ENCODE measurements at regions not wholly inside any gene's neighbourhood (a gene's known extent, or its start where the extent isn't known, plus 50 kb on each side); places are given as distances from the start of the nearest gene placed in this dataset.

DNA sequence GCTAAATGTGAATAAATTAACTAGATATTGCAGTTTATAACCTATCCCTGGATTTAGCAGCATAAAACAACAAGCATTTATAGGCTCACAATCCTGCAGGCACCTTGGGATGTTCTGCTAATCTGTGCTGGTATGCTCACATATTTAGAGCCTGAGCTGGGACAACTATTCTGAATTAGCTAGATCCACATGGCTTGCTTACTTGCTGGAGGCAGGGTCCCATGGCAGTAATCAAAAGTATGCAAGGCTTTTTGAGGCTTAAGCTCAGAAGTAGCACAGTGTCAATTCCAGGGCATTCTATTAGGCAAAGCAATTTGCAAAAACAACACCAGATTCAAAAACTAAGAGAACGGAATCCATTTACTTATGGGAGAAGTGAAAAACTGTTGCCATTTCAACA lies 745.0 kb upstream of the ACO1 start:
- no peaks in the 10 kb centered on the region for H4K20me1 ChIP-seq (ENCODE audit: insufficient read depth, low read length, poor library complexity, severe bottlenecking)
- no peak overlapping the region for H3K4me3 ChIP-seq (ENCODE audit: low read length, poor library complexity, severe bottlenecking)
- H3K27me3 ChIP-seq (ENCODE audit: insufficient read depth, low read length, poor library complexity, severe bottlenecking), result no peaks in the 10 kb centered on the region
- TF ChIP-seq EZH2phosphoT487 (IDR thresholded peaks at IDR 0.05; ENCODE audit: borderline replicate concordance), result no peak
- TF ChIP-seq, protein P1, sequence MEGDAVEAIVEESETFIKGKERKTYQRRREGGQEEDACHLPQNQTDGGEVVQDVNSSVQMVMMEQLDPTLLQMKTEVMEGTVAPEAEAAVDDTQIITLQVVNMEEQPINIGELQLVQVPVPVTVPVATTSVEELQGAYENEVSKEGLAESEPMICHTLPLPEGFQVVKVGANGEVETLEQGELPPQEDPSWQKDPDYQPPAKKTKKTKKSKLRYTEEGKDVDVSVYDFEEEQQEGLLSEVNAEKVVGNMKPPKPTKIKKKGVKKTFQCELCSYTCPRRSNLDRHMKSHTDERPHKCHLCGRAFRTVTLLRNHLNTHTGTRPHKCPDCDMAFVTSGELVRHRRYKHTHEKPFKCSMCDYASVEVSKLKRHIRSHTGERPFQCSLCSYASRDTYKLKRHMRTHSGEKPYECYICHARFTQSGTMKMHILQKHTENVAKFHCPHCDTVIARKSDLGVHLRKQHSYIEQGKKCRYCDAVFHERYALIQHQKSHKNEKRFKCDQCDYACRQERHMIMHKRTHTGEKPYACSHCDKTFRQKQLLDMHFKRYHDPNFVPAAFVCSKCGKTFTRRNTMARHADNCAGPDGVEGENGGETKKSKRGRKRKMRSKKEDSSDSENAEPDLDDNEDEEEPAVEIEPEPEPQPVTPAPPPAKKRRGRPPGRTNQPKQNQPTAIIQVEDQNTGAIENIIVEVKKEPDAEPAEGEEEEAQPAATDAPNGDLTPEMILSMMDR (conservative IDR thresholded peaks at IDR 0.05; ENCODE audit: low read length), result no peak
- H3K36me3 ChIP-seq (ENCODE audit: insufficient read depth, low read length), result no peaks in the 10 kb centered on the region
- H3K9me2 ChIP-seq (replicated peaks; ENCODE audit: low read depth, low read length), result no peaks in the 10 kb centered on the region
- H3K9ac ChIP-seq (ENCODE audit: low read depth, low read length, poor library complexity, severe bottlenecking), result no peak overlapping the region
- no peaks in the 10 kb centered on the region for H3K4me1 ChIP-seq (ENCODE audit: insufficient read depth, low read length, poor library complexity, severe bottlenecking)
- H3K9me3 ChIP-seq (ENCODE audit: insufficient read depth, low read depth, low read length), result no peaks in the 10 kb centered on the region
- no peak overlapping the region for H2AFZ ChIP-seq (ENCODE audit: low read length)
- no peak overlapping the region for H3K4me2 ChIP-seq (ENCODE audit: low read depth, low read length, poor library complexity, severe bottlenecking)
- H3F3A ChIP-seq (ENCODE audit: low read depth), result no peaks in the 10 kb centered on the region
- H3K79me2 ChIP-seq (ENCODE audit: insufficient read depth, low read length), result no peaks in the 10 kb centered on the region

DNA sequence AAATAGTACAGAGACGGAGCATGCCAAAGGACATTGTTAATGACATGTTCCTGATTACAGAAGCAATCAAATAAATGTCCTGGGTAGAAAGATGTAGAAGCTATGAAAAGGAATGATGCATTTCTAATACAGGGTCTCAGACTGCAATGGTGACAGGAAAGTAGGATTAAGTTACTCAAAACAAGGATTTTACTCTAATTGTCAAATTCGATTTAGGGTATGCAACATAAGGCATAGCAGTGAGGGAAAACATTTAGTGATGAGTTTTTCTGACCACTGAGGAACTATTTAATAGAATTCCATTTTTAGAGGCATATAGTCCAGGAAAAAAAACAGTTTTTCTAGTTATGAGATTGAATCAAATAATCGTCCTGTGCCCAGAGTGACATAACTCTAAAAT lies 715.1 kb upstream of the ACO1 start:
- Histone ChIP-seq H4K20me1 (ENCODE audit: insufficient read depth, low read length, poor library complexity, severe bottlenecking) (no peaks in the 10 kb centered on the region), H3K9me3 (ENCODE audit: insufficient read depth, low read depth, low read length) (no peaks in the 10 kb centered on the region), H3F3A (ENCODE audit: low read depth) (no peaks in the 10 kb centered on the region), H3K4me1 (ENCODE audit: insufficient read depth, low read length, poor library complexity, severe bottlenecking) (no peaks in the 10 kb centered on the region), H3K4me2 (ENCODE audit: low read depth, low read length, poor library complexity, severe bottlenecking) (no peak overlapping the region), H3K9ac (ENCODE audit: low read depth, low read length, poor library complexity, severe bottlenecking) (no peak overlapping the region), H3K36me3 (ENCODE audit: insufficient read depth, low read length) (no peaks in the 10 kb centered on the region), H3K27me3 (ENCODE audit: insufficient read depth, low read length, poor library complexity, severe bottlenecking) (no peaks in the 10 kb centered on the region), H2AFZ (ENCODE audit: low read length) (no peak overlapping the region), H3K79me2 (ENCODE audit: insufficient read depth, low read length) (no peaks in the 10 kb centered on the region), H3K4me3 (ENCODE audit: low read length, poor library complexity, severe bottlenecking) (no peak overlapping the region), H3K9me2 (replicated peaks; ENCODE audit: low read depth, low read length) (no peaks in the 10 kb centered on the region; the same call in 1 of the 2 replicates)
- TF ChIP-seq, protein P1 (conservative IDR thresholded peaks at IDR 0.05; ENCODE audit: low read length), result no peak
- TF ChIP-seq EZH2phosphoT487 (IDR thresholded peaks at IDR 0.05; ENCODE audit: borderline replicate concordance), result no peak

DNA sequence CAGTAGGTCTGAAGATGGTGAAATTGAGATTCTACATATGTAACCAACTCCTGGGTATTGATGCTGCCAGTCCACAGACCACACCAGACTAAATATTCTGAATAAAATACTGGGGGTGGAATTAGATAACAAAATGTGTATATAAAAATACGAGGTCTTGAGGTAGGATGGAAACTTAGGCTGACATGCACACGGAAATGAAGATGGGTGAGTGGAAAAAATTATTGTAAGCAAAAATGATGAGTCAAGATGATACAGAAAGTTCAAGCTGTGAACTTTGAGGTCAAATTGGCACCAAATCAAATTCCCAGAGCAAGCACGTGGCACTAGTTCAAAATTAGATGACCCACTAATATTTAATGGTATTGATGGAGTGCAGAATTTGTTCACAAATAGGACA lies 713.4 kb upstream of the ACO1 start:
- Histone ChIP-seq H3K4me1 (ENCODE audit: insufficient read depth, low read length, poor library complexity, severe bottlenecking) (no peaks in the 10 kb centered on the region), H3K9me2 (replicated peaks; ENCODE audit: low read depth, low read length) (no peaks in the 10 kb centered on the region; the same call in 1 of the 2 replicates), H4K20me1 (ENCODE audit: insufficient read depth, low read length, poor library complexity, severe bottlenecking) (no peaks in the 10 kb centered on the region), H3F3A (ENCODE audit: low read depth) (no peaks in the 10 kb centered on the region), H3K27me3 (ENCODE audit: insufficient read depth, low read length, poor library complexity, severe bottlenecking) (no peaks in the 10 kb centered on the region), H3K36me3 (ENCODE audit: insufficient read depth, low read length) (no peaks in the 10 kb centered on the region), H3K79me2 (ENCODE audit: insufficient read depth, low read length) (no peaks in the 10 kb centered on the region), H3K9ac (ENCODE audit: low read depth, low read length, poor library complexity, severe bottlenecking) (no peak overlapping the region), H3K9me3 (ENCODE audit: insufficient read depth, low read depth, low read length) (no peaks in the 10 kb centered on the region), H3K4me3 (ENCODE audit: low read length, poor library complexity, severe bottlenecking) (no peak overlapping the region), H2AFZ (ENCODE audit: low read length) (no peak overlapping the region), H3K4me2 (ENCODE audit: low read depth, low read length, poor library complexity, severe bottlenecking) (no peak overlapping the region)
- TF ChIP-seq, protein P1 (conservative IDR thresholded peaks at IDR 0.05; ENCODE audit: low read length), result no peak
- TF ChIP-seq EZH2phosphoT487 (IDR thresholded peaks at IDR 0.05; ENCODE audit: borderline replicate concordance), result no peak

Data from Loucy (cell line).